Middle frontal gyrus (tissue), 1 donor: ENCODE measurements at regions not wholly inside any gene's neighbourhood (a gene's known extent, or its start where the extent isn't known, plus 50 kb on each side); places are given as distances from the start of the nearest gene placed in this dataset.

Experiments
- DNase-seq: peaks from one replicate; pipeline ENCODE4 v3.0.0-alpha.2; 2015; ENCODE audit warnings: low spot score; ENCODE audit errors: extremely low spot score

GRCh38 chr15:69625328-69625727, 172.7 kb downstream of the RPLP1 start:
- DNase-seq, result no peak

- DNase-seq, result no peak
Measured at GRCh38 chr15:69626095-69627066, 173.8 kb downstream of the RPLP1 start.

DNA sequence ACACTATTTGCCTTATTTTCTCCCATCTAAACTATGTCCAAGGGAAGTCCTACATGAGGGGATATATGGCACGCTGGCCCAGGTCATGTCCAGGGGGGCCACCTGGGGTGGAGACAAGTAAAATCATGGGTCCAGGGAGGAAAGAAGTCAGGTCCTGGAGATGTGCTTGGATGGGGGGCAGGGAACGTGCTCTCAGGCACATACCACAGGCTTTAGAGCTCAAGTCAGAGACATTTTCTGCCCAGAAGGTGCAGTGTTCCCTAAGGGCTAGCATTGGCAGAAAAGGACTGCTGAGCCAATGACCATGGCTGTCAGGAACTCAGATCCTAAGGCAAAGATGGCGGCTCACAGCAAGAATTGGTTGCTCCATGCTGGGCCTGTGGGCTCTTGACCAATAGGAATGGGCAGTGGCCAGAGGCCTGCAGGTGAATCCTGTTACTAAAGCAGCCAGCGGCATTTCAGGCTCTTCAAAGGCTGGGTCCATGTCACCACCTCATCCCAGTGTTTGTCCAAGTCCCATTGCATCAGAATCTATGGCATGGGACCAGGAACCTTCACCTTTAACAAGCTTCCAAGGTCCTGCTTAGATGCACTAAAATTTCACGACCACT, 175.0 kb downstream of the RPLP1 start:
- no peak for DNase-seq

GRCh38 chr15:69628256-69629093, 175.9 kb downstream of the RPLP1 start:
- peak; percentile 61 for DNase-seq

GRCh38 chr15:69629631-69630161, 177.1 kb downstream of the RPLP1 start:
- no peak for DNase-seq

DNA sequence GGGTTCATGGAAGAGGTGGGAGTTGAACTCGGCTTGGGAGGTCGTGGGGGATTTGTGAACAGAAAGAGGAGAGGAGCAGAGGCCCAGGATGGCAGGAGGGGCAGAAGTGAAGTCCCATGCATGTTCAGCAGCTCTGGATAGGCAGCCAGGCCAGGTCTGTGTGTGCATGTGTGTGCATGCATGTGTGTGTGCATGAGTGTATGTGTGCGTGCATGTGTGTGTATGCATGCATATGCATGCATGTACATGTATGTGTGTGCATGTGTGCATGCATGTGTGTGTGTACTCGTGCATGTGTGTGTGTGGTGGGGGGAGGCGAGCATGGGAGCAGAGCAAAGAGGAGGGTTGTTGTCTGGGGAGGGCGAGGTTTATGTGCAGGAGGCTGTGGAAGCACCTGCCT, 178.4 kb downstream of the RPLP1 start:
- DNase-seq, result no peak

- DNase-seq, result no peak
Measured at GRCh38 chr15:69631978-69632377, 179.4 kb downstream of the RPLP1 start.

DNA sequence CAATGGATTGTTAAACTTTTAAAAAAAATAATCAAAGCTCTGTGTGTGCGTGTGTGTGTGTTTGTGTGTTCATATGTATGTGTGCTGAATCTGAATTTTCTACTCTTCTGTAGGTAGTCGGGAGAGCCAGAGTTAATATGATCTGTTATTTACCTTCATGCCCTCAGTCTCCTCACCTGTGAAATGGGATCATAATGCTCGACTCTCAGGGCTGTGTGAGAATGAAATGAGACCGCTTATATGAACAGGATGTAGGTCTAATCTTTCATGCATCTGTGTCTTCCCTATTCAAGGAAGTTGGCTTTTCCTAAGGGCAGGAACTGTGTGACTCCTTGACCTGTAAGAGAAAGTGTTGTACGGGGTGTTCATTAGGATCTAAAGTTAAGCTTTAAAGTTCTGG, 182.2 kb downstream of the RPLP1 start:
- DNase-seq, result no peak

- no peak for DNase-seq
Measured at GRCh38 chr15:69636169-69636915, 183.7 kb downstream of the RPLP1 start.

- no peak for DNase-seq
Measured at GRCh38 chr15:69637818-69638217, 185.2 kb downstream of the RPLP1 start.

DNA sequence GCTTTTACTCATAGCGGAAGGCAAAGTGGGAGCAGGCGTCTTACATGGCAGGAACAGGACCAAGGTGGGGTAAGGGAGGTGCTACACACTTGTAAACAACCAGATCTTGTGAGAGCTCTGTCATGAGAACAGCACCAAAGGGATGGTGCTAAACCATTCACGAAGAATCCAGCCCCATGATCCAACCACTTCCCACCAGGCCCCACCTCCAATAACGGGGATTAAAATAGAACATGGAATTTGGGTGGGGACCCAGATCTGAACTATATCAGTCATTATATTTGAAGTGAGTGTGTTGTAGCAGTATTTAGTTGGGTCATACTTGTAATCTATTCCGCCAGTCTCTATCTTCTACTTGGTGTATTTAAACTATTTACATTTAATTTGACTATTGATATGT, 190.9 kb downstream of the RPLP1 start:
- no peak for DNase-seq

GRCh38 chr15:69643971-69644370, 191.4 kb downstream of the RPLP1 start:
- no peak for DNase-seq

- DNase-seq, result no peak
Measured at GRCh38 chr15:69644876-69645275, 192.3 kb downstream of the RPLP1 start.

GRCh38 chr15:69647142-69647513, 194.5 kb downstream of the RPLP1 start:
- DNase-seq, result no peak

DNA sequence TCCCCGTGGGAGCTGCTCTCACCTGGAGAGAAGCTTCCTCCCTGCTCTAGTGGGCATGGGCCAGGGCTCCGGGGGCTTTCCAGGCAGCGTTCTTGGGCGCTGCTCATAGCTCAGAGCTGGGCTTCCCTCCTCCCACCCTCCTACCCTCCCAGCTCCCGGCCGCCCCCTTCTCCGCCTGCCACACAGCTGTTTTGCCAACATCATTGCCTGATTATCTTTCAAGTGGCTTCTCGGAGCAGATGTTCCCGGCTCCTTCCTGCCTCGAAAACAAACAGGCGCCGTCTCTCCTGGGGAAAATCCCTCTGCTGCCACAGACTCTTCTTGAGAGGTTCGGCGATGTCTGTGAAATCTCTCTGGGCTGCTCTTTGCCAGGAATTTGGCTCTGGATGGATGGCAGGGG, 195.6 kb downstream of the RPLP1 start:
- peak; percentile 8 for DNase-seq

- DNase-seq, result no peak
Measured at GRCh38 chr15:69648775-69649735, 196.4 kb downstream of the RPLP1 start.

GRCh38 chr15:69652293-69652692, 199.7 kb downstream of the RPLP1 start:
- no peak for DNase-seq

GRCh38 chr15:69652751-69653305, 200.2 kb downstream of the RPLP1 start:
- DNase-seq, result no peak

DNA sequence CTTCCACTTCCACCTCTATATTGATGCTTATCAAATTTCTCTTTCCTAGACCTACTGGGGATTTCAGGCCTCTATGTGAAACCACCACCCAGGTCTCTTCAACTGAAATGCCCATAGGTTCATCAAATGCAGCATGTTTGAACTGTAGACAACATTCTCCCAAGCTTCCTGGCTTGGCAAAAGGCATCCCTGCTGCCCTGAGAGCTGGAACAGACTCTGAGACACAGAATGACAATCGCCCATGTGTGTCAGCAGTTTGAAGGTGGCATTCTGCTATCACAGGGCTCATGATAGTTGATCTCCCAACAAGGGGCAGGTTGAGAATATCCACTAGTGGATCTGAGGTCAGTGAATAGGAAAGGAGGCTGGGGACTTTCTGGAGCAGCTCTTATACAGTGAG, 200.7 kb downstream of the RPLP1 start:
- DNase-seq, result no peak
